Uterus (tissue), 3 donors: ENCODE measurements at regions not wholly inside any gene's neighbourhood (a gene's known extent, or its start where the extent isn't known, plus 50 kb on each side); places are given as distances from the start of the nearest gene placed in this dataset.

Experiments
- DNase-seq, 2 donors: peaks; one replicate each; pipeline ENCODE4 v3.0.0-alpha.2; 2019 to 2020
- H3K27ac ChIP-seq, 2 donors: fragments of 200-600 bp; sonication (generic); 1 replicate in 1 of 2; 2 replicates in 1 of 2; pipeline ENCODE4 v1.5.1; 2016 to 2018
- H3K27me3 ChIP-seq, 2 donors: fragments of 200-600 bp; sonication (generic); one replicate each; pipeline ENCODE4 v1.5.1; 2018 to 2019; ENCODE audit warnings: control low read depth in 1 of 2
- H3K36me3 ChIP-seq, 2 donors: fragments of 200-600 bp; sonication (generic); one replicate each; pipeline ENCODE4 v1.5.1; 2019; ENCODE audit warnings: control low read depth in 1 of 2
- H3K4me1 ChIP-seq, 2 donors: fragments of 200-600 bp; sonication (generic); one replicate each; pipeline ENCODE4 v1.5.1; 2018 to 2019; ENCODE audit warnings: control low read depth in 1 of 2
- H3K4me3 ChIP-seq, 2 donors: fragments of 200-600 bp; sonication (generic); 1 replicate in 1 of 2; 2 replicates in 1 of 2; pipeline ENCODE4 v1.5.1; 2018 to 2019; ENCODE audit warnings: mild to moderate bottlenecking in 1 of 2
- H3K9me3 ChIP-seq, 2 donors: fragments of 200-600 bp; sonication (generic); one replicate each; pipeline ENCODE4 v1.5.1; 2019; ENCODE audit warnings: control low read depth in 1 of 2
- CTCF ChIP-seq, 4 experiments: fragments of 200-600 bp in 2 of 4; fragments of 450-650 bp in 2 of 4; sonication (generic) in 2 of 4; IDR thresholded peaks; one replicate each; pipeline ENCODE4 v1.5.1; 2016 to 2019; ENCODE audit warnings: antibody characterized with exemption in 4 of 4, mild to moderate bottlenecking in 2 of 4, moderate library complexity in 1 of 4
- POLR2A ChIP-seq, 2 donors: fragments of 450-650 bp; IDR thresholded peaks; one replicate each; pipeline ENCODE4 v1.6.1; 2016; ENCODE audit warnings: antibody characterized with exemption in 2 of 2, mild to moderate bottlenecking in 1 of 2, moderate library complexity in 1 of 2
- intact Hi-C: fragments of 100-400 bp; cut with DNase I; formaldehyde crosslinking; loops from one replicate; pipeline ENCODE4 v1.15.1; 2023; ENCODE audit warnings: low total_unique reads
- donor health status: DM: yes; HTN: yes; CAD: no.

GRCh38 chr10:36683421-36683820, 442.0 kb upstream of the ANKRD30A start:
- H3K27ac ChIP-seq = no peak overlapping the region
- intact Hi-C loops = no loop called here
- H3K36me3 ChIP-seq = no peaks in the 10 kb centered on the region

GRCh38 chr10:36681751-36682632, 443.4 kb upstream of the ANKRD30A start:
- H3K27ac ChIP-seq = no peak overlapping the region
- TF ChIP-seq CTCF (IDR thresholded peaks at IDR 0.05) = no peak
- TF ChIP-seq POLR2A (IDR thresholded peaks at IDR 0.05) = no peak
- no peaks in the 10 kb centered on the region for H3K4me1 ChIP-seq
- no peaks in the 10 kb centered on the region for H3K27me3 ChIP-seq
- no peaks in the 10 kb centered on the region for H3K36me3 ChIP-seq
- intact Hi-C loops = no loop called here
- no peaks in the 10 kb centered on the region for H3K9me3 ChIP-seq
- H3K4me3 ChIP-seq = no peak overlapping the region
- no peak for DNase-seq

More at GRCh38 chr10:36683421-36683820, 442.0 kb upstream of the ANKRD30A start:
- no peak for TF ChIP-seq POLR2A (IDR thresholded peaks at IDR 0.05)
- no peak for TF ChIP-seq CTCF (IDR thresholded peaks at IDR 0.05)
- Histone ChIP-seq H3K9me3 (no peaks in the 10 kb centered on the region), H3K27me3 (no peaks in the 10 kb centered on the region), H3K4me1 (no peaks in the 10 kb centered on the region), H3K4me3 (no peak overlapping the region)
- no peak for DNase-seq

GRCh38 chr10:36679554-36679953, 445.8 kb upstream of the ANKRD30A start:
- H3K9me3 ChIP-seq = no peaks in the 10 kb centered on the region
- no peak overlapping the region for H3K4me3 ChIP-seq
- intact Hi-C loops = no loop called here
- TF ChIP-seq POLR2A (IDR thresholded peaks at IDR 0.05) (no peak), CTCF (IDR thresholded peaks at IDR 0.05) (no peak)
- H3K27me3 ChIP-seq = no peaks in the 10 kb centered on the region
- H3K27ac ChIP-seq = no peak overlapping the region
- H3K4me1 ChIP-seq = no peaks in the 10 kb centered on the region
- DNase-seq = no peak
- no peaks in the 10 kb centered on the region for H3K36me3 ChIP-seq

- Histone ChIP-seq H3K36me3 (no peaks in the 10 kb centered on the region), H3K27ac (no peak overlapping the region), H3K4me1 (no peaks in the 10 kb centered on the region), H3K4me3 (no peak overlapping the region), H3K9me3 (no peaks in the 10 kb centered on the region), H3K27me3 (no peaks in the 10 kb centered on the region)
- DNase-seq = no peak
- TF ChIP-seq POLR2A (IDR thresholded peaks at IDR 0.05) = no peak
- TF ChIP-seq CTCF (IDR thresholded peaks at IDR 0.05) = no peak
- intact Hi-C loops = no loop called here
Measured at GRCh38 chr10:36677431-36677768, 448.0 kb upstream of the ANKRD30A start.

GRCh38 chr10:36676756-36677430, 448.5 kb upstream of the ANKRD30A start:
- Histone ChIP-seq H3K36me3 (no peaks in the 10 kb centered on the region), H3K27me3 (no peaks in the 10 kb centered on the region), H3K9me3 (no peaks in the 10 kb centered on the region), H3K27ac (no peak overlapping the region), H3K4me3 (no peak overlapping the region), H3K4me1 (no peaks in the 10 kb centered on the region)
- TF ChIP-seq CTCF (IDR thresholded peaks at IDR 0.05) = no peak
- no peak for TF ChIP-seq POLR2A (IDR thresholded peaks at IDR 0.05)
- intact Hi-C loops = no loop called here
- DNase-seq = no peak
